ENCODE measurements at regions not wholly inside any gene's neighbourhood (a gene's known extent, or its start where the extent isn't known, plus 50 kb on each side); places are given as distances from the start of the nearest gene placed in this dataset.

- no peak for DNase-seq
Observed at GRCh38 chr1:83571536-83571935, 427.4 kb downstream of the TTLL7 start.

DNA sequence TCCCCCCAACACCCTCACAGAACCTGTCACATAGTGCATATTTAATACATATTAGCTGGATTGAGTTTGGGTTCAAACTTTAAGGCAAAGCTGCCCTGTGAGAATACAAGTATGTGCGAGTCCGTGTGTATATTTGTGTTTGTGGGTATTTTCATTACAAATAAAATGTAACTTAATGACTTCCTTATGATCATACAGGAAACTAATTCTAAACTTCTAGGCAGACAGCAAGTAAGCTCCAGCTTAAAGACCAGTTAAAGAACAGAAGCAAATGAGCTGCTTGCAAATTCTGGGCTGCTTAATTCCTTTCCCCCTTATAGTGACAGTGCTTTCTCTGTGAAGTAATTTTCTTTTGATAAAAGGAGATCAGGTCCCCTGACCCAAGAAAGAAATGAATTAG lies 437.6 kb downstream of the TTLL7 start:
- DNase-seq: no peak

DNA sequence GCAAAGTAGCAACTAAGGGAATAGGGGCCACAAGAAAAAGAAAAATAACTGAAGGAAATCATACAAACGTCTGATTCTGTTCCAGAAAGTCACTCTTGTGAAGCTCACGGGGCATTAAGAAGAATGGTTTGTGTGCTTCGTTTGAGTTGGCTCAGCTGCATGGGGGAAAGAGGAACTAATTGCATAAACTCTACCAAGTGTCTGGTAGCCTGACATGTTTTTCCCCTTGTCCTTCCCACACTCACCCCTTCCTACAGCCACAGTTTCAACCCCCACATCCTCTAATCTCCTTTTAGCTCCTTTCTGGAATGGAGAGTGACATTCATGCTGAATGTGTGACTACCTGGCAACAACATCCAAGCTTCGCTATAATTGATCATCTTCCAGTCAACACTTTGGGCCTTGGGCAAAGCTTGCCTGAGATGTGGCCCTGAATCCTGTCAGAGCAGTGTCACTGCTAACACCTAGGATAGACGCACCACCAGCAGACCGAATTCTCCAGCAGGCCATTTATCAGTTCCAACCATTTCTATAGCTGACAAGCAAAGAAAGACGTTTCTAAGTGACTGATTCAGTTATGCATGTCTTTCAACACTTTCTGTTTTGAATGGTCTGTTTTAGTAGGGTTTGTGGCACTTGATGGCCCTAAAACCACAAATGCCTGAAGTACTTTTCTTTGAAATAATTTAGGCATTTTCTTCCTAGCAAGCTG lies 439.6 kb downstream of the TTLL7 start:
- no peak for DNase-seq

DNA sequence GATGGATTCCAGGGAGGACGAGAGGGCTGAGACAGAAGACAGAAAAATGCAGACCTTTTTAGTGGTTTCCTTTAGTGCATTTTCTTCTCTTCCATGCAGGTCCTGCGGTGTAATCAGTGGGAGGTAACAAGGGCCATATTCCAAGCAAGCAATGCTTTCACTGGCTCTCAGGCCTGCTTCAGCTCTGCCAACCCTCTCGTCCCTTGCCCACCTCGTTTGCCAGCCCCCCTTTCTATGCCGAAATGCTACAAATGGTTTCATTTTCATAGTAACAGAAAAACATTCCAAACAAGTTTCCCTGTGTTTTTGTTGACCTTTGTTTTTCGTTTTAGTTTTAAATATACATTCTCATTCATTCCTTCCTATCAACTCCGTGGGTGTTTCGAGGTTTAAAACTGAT lies 443.1 kb downstream of the TTLL7 start:
- no peak for DNase-seq

- no peak for DNase-seq
Observed at GRCh38 chr1:83554174-83554573, 444.8 kb downstream of the TTLL7 start.

GRCh38 chr1:83552820-83553219 lies 446.1 kb downstream of the TTLL7 start:
- DNase-seq: no peak

DNA sequence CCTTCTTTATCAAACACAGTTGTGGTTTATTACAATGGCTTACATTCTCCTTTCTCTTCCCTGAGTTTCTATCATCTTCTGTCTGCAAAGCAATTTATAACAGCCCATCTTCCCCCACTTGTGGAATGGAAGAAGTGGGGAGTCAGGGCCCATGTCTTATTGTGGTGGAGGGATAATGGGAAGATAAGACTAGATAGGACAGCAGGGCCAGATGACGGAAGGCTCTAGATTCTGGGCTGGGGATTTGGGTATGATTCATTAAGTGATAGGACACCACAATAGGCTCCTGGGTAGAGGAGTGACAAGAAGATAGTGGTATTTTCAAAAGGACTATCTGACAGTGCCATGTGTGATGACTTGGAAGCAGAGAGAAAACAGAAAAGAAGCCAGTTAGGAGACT lies 450.6 kb downstream of the TTLL7 start:
- no peak for DNase-seq

- DNase-seq: no peak
Observed at GRCh38 chr1:83547901-83548300, 451.0 kb downstream of the TTLL7 start.

DNA sequence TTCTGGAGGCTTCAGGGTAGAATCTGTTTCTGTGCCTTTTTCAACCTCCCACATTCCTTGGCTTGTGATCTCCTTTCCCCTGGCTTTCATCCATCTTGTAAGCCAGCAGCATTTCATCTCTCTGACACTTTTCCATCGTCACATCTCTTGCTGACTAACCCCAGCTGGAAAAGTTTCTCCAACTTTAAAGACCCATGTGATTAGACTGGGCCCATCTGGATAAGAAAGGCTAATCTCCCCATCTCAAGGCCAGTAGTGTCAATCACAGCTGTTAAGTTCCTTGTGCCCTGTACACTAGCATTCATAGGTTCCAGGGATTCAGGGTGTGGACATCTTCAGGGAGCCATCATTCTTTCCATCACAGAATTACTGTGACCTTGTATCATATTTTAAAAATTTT lies 452.1 kb downstream of the TTLL7 start:
- DNase-seq: no peak

DNA sequence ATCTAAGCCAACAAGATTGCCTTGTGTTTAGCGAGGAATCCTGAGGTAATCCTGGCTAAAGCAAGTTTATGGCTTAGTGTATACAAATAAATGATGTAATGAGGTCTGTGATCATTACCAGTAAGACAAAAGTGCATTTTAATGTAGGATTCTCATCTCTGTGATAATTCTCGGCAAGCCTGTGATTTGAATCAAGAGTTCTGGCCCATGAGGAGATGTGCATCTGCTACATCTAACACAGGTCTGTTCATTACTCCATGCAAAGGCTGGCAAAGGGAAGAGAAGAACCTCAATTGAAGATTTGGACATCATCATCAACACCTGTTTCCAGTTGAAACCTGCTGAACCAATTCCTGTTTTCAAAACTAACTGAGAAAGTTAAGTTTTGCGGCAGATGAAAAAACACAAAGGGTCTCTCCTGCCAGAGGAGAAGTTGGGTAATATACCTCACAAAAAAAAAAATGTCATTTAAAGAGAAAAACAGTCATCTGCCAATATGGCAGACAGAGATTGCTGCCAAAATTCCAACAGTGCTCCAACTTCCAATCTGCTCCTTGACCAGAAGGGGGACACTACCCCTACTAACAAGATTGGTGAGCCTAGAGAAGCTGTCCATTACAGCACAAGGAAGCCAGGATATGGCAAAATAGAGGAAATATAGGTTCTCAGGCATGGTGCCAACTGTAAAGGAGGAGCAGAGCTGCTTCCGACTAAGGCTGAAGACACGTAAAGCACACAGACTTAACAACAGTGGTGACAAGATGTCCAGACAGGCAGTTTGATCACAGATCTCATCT lies 453.7 kb downstream of the TTLL7 start:
- DNase-seq: no peak

DNA sequence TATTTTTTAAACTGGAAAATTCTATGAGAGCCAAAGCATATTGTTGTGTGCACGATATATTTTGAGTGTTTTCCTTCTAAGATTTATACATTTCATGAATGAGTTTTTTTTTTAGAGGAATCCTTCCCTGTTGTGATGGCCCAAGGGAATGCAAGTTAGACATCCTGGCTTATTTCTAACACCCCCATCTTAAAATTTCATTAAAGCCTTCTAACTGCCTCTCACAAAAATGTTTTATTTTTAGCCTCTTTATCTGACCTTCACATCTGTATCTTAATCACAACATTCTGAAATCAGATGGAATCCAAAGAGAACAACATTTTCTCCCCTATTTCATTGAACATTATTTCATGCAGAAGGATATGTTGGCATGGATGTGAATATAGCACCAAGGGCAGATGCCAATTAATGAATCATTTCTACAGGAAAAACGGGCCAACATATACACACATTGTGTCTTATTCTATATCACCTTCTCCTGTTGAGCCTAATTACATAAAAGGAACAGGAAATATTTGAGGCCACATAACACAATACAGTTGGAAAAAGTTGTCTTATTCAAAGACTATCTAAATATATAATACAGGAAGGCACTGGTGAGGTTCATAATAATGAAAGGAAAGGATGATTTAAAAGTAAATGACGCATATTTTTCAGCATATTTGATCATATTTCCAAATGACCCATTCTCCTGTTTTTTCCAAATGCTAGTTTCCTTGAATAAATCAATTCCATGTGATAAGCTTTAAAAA lies 455.5 kb downstream of the TTLL7 start:
- no peak for DNase-seq

GRCh38 chr1:83531521-83532309 lies 467.2 kb downstream of the TTLL7 start:
- no peak for DNase-seq

DNA sequence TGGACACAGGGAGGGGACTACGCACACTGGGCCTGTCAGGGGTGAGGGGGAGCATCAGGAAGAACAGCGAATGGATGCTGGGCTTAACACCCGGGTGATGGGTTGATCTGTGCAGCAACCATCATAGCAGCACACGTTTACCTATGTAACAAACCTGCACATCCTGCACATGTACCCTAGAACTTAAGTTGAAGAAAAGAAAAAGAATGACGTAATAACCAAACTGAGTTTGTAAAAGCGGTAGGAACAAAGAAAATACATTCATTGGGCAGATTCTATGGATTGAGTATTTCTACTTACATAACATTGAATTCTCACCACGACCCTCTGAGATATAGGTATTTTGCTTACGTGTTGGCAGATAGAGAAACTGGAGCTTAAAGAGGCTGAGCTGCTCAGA lies 468.4 kb downstream of the TTLL7 start:
- DNase-seq: no peak

DNA sequence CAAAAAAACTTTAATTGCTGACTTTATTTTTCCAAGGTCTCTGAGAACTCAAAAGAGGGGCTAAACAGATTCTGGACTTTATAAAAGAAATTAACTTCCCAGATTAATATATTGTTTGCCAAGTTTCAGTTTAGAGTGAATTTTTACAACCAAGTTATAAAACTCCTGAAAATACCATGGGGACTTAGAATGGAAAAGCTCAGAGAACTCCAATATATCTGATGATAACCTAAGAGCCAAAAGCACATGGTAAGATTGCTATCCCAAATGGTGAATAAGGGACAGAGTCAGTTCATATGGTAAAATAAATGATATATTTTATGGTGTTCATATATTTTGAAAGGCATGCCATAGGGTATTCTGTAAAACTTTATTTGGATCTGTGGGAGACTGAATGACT lies 470.9 kb downstream of the TTLL7 start:
- no peak for DNase-seq

DNA sequence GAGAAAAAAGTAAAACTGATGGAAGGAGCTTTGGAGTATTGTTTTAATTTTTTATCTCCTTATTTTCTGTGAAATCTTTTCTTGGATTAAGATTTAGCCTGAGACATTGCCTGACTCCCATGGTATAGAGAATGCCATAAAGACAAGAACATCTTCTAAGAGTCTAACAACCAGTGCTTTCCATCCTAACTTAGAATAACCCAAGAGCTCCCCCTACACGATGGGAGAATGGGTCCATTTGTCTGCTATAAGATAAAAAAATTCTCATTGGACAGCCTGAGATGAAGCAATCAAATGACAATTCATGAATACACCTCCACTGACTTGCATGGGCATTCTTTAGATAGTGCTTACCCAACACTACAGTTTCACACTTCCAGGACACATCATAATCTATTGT lies 478.1 kb downstream of the TTLL7 start:
- DNase-seq: no peak

- no peak for DNase-seq
Observed at GRCh38 chr1:83516369-83516768, 482.6 kb downstream of the TTLL7 start.

DNA sequence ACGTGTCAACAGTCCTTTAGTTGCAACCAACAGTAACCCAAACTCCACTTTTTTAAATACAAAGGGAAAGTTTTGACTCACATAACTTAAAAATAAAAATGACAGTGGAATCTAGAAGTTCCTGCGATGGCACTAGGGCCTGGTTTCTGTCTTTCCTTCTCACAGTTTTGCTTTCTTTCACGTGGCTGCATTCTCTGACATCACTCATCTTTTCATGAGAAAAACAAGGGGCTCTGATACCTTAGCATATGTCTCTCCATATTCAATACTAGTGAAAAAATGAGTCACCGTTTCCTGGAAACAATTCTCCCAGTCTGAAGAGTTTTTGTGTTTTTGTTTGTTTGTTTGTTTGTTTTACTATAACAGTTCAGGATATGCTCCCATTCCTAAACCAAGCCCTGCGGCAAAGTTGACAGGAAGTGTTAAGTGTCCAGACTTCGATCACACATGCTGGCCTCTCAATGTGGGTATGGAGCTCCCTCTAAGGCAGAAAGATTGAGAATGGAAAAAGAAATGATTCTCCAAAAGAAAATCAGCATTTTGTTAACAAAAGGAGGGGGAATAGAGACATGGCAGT lies 483.3 kb downstream of the TTLL7 start:
- DNase-seq: no peak

- no peak for DNase-seq
Observed at GRCh38 chr1:83512373-83513193, 486.3 kb downstream of the TTLL7 start.

- DNase-seq: no peak
Observed at GRCh38 chr1:83511146-83511726, 487.7 kb downstream of the TTLL7 start.

GRCh38 chr1:83509301-83509781 lies 489.6 kb downstream of the TTLL7 start:
- no peak for DNase-seq

DNA sequence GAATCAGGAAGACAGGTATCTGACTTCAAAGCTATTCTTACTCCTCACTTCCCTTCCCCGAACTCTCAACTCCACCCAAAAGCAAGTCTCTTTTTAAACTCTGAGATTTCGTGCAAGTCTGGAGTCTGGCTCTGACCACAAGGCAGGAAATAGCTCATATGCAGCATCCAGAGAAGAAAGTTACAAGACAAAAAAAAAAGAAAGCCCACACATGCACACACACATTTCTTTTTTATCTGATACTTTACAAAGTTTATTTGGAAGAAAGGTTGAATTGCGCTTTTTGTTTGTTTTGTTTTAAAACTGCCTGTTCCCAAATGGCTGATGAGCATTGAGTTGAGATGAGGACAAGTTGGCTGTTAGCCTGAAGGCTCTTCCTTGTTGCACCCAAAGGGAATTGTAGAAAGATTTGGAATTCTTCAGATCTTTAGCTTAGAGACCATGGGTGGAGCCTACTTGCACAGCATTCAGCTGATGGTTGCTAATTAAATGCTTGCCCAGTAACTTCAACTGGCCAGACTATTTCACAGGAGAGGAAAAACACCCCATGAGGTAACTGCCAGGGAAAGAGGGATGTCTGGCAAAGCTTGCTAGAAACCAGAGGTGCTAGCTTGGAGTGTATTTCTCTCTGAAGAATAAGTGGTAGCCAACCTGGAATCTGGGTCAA lies 490.3 kb downstream of the TTLL7 start:
- peak; percentile 53 for DNase-seq
